ENCODE measurements at regions not wholly inside any gene's neighbourhood (a gene's known extent, or its start where the extent isn't known, plus 50 kb on each side); places are given as distances from the start of the nearest gene placed in this dataset.

DNA sequence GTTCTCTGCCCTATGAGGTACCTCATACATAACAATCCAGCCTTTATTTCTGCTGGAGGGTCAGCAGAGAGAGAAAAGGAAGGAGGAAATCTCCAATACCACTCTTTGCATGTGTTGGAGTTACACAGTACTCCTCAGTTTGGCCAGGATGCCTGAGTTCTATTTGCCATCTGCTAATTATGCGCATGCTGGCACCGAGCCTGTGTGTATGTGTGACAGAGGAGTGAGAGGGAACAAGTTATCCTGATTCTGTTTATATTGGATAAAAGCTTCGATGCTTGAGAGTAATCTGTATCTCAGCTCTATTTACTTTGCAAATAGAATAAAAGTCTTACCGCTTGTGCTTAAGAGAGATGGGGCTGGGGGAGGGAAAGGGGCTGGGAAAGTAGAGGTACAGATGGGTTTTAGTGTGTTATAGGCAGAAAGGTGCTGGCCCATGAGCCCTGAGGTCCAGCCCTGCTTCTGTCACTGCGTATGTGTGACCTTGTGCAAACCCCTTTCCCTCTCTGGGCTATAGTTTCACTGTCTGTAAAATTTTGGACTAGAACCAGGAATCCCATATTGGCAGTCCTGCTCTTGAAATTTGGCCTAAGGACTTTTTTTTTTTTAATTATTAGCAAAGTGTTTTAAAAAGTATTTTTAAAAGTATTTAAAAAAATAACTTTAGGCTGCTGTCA, 54.5 kb upstream of the PLXNA2 start:
- H3K4me3 ChIP-seq (ENCODE audit: low read depth, low read length): no peak overlapping the region
- H3K9me3 ChIP-seq (ENCODE audit: control insufficient read depth, insufficient read depth, low read length): no peaks in the 10 kb centered on the region
- H3K27me3 ChIP-seq (ENCODE audit: control insufficient read depth, insufficient read depth, low read length): no peaks in the 10 kb centered on the region
- no peak overlapping the region for H3K9ac ChIP-seq (ENCODE audit: low read depth, low read length)
- no peaks in the 10 kb centered on the region for H3K36me3 ChIP-seq (ENCODE audit: control insufficient read depth, insufficient read depth, low read length)
- H3K4me1 ChIP-seq (ENCODE audit: control insufficient read depth, insufficient read depth, low read length): peaks cover 8% of the 10 kb centered on the region

DNA sequence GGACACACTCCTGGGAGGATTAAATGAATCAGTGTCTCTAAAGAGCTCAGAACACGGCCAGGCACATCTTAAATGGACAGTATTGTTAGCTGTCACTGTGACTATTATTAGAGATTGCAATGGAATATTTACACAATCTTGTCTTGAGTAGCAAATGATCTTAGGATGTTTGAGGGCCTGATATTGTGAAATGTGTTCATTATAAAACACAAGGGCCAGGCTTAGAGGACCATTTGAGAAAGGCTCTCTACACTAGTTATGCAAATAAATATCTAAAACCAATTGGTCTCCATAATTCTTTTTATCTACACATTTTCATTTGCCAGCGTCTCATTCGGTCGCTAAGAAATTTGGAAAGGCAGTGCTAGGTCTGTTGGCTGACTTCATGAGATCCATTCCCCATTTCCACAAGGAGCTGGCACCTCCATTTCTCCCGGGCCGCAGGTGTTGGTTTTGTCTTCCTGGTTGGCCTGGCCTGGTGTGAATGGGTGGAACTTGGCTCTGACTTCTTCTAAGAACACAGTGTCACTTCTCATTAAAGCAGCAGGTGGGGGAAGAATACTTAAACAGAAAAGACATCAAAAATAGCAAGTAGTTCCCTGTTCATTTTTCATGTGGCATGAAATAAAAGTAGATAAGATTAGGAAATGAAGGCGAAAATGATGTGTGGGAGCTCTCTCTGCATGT, 56.0 kb upstream of the PLXNA2 start:
- peaks cover 5% of the 10 kb centered on the region for H3K4me1 ChIP-seq (ENCODE audit: control insufficient read depth, insufficient read depth, low read length)
- H3K4me3 ChIP-seq (ENCODE audit: low read depth, low read length): no peak overlapping the region
- H3K9ac ChIP-seq (ENCODE audit: low read depth, low read length): no peak overlapping the region
- no peaks in the 10 kb centered on the region for H3K27me3 ChIP-seq (ENCODE audit: control insufficient read depth, insufficient read depth, low read length)
- no peaks in the 10 kb centered on the region for H3K9me3 ChIP-seq (ENCODE audit: control insufficient read depth, insufficient read depth, low read length)
- no peaks in the 10 kb centered on the region for H3K36me3 ChIP-seq (ENCODE audit: control insufficient read depth, insufficient read depth, low read length)

DNA sequence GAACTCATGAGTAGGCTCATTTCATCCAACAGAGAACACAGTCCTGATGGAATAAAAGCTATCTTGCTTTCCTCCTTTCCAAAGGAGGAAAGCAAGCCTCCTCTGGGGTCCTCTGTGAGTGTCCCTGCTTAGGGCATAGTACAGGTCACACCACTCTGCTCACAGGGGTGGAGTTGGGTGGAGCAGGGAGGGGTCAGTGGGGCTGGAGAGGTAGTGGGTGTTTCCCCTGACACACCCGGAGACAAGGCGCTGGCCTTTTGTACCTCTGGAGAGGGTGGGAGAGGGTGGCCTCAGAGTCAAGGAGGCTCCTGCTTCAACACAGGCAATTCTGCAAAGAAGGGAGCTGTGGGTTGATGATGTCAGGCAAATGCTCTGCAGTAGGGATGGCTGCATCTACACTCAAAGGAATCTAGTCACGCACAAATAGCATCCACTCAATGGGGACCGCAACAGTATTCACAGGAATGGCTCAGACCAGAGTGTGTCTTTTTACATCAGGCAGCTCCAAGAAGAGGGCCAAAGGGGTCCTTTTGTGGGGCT, 58.6 kb upstream of the PLXNA2 start:
- no peaks in the 10 kb centered on the region for H3K9me3 ChIP-seq (ENCODE audit: control insufficient read depth, insufficient read depth, low read length)
- no peaks in the 10 kb centered on the region for H3K27me3 ChIP-seq (ENCODE audit: control insufficient read depth, insufficient read depth, low read length)
- H3K4me3 ChIP-seq (ENCODE audit: low read depth, low read length): no peak overlapping the region
- H3K9ac ChIP-seq (ENCODE audit: low read depth, low read length): no peak overlapping the region
- peaks cover 4% of the 10 kb centered on the region for H3K4me1 ChIP-seq (ENCODE audit: control insufficient read depth, insufficient read depth, low read length)
- H3K36me3 ChIP-seq (ENCODE audit: control insufficient read depth, insufficient read depth, low read length): no peaks in the 10 kb centered on the region

DNA sequence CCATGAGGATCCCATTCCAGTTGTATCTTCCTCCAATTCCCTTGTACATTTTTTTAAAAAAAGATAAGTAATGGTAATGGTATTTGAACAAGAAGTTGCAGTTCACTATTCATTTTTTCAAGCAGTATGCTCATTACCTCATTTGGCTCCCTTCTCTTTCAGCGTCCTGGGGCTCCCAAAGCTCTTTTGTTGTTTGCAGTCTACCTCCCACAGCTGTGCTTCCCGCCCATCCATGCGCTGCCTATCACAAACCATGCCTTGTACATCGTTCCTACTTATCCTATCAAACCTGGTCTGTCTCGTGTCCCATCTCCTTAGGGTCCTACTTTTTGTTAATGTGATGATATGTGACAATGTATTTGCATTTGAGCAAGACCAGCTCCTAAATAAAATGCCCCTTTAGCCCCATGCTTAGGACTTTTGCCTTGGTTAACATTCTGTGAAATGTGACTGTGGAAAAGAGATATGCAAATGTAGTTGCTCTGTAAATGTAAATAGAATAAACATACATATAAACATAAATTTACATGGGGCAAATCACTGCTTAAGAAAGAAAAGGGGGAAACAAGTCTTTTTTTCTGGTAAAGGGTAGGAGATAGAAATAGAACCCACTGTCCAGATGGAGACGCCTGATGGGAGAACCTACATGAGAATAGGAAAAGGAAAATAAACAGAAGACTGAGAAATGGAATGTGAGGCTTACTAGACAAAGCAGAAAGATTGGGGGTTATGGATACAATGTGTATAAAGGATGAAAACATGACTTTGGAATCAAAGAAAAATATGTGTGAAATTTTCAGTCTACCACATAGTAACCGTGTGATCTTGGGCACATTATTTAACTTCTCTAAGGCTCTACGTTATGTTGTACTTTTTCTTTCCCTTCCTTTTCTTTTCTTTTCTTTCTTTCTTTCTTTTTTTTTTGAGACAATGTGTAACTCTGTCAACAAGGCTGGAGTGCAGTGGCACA, 59.8 kb upstream of the PLXNA2 start:
- no peak overlapping the region for H3K4me3 ChIP-seq (ENCODE audit: low read depth, low read length)
- H3K27me3 ChIP-seq (ENCODE audit: control insufficient read depth, insufficient read depth, low read length): no peaks in the 10 kb centered on the region
- no peaks in the 10 kb centered on the region for H3K4me1 ChIP-seq (ENCODE audit: control insufficient read depth, insufficient read depth, low read length)
- no peak overlapping the region for H3K9ac ChIP-seq (ENCODE audit: low read depth, low read length)
- H3K36me3 ChIP-seq (ENCODE audit: control insufficient read depth, insufficient read depth, low read length): no peaks in the 10 kb centered on the region
- H3K9me3 ChIP-seq (ENCODE audit: control insufficient read depth, insufficient read depth, low read length): no peaks in the 10 kb centered on the region

DNA sequence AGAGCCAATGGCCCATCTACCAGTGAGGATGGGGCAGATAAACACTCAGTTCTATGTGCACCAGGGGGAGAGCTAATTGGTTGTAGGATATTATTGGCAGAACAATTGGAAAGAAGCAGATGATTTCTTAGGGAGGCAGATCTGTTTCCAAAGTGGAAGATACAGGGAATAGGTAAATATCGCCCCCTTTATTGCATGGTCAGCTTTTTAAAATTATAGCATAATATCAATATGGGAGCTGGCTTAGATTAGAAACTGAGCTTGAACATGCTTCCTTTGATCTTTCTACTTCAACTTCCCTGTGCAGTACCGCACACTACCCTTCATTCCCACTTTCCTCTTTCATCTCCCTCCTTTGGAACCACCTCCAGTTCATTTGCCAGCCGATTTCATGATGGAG, 64.0 kb upstream of the PLXNA2 start:
- Histone ChIP-seq H3K4me3 (ENCODE audit: low read depth, low read length) (no peak overlapping the region), H3K9me3 (ENCODE audit: control insufficient read depth, insufficient read depth, low read length) (no peaks in the 10 kb centered on the region), H3K27me3 (ENCODE audit: control insufficient read depth, insufficient read depth, low read length) (no peaks in the 10 kb centered on the region), H3K4me1 (ENCODE audit: control insufficient read depth, insufficient read depth, low read length) (no peaks in the 10 kb centered on the region), H3K36me3 (ENCODE audit: control insufficient read depth, insufficient read depth, low read length) (no peaks in the 10 kb centered on the region), H3K9ac (ENCODE audit: low read depth, low read length) (no peak overlapping the region)

DNA sequence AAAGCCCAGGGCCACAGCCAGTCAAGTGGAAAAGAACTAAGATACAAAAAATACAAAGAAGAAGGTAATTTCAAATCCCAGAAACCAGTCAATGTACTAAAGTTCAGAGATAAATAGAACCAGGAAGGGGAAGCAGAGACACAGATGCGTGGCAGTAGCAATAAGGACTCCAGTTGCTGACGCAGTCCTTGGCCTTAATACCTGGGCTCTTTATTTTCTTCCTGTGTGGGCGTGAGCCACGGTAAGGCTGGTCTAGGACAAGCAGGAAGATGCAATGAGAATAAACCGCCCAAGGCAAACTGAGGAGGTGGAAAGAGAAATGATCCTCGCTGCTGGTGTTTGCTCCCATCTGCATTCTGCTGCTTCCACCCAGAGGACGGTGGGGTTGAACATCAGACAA, 65.6 kb upstream of the PLXNA2 start:
- H3K4me1 ChIP-seq (ENCODE audit: control insufficient read depth, insufficient read depth, low read length): no peaks in the 10 kb centered on the region
- H3K27me3 ChIP-seq (ENCODE audit: control insufficient read depth, insufficient read depth, low read length): no peaks in the 10 kb centered on the region
- no peak overlapping the region for H3K9ac ChIP-seq (ENCODE audit: low read depth, low read length)
- H3K36me3 ChIP-seq (ENCODE audit: control insufficient read depth, insufficient read depth, low read length): no peaks in the 10 kb centered on the region
- H3K9me3 ChIP-seq (ENCODE audit: control insufficient read depth, insufficient read depth, low read length): no peaks in the 10 kb centered on the region
- H3K4me3 ChIP-seq (ENCODE audit: low read depth, low read length): no peak overlapping the region

DNA sequence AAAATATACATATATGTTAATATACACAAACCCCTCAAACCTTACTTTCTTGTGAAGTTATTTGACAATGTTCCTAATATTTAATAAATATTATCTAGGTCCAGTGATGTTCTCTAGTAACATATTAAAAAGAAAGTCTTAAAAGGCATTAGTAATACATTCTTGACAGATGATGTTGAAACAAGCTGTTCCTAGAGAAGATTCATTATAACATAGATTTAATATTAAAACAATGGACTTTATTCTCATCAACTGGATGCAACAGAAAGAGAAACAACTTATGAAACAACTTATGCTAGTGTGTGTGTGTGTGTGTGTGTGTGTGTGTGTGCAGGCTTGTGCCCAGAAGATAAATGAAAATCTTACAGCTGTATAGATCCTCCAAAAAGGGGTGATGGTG, 68.5 kb upstream of the PLXNA2 start:
- no peaks in the 10 kb centered on the region for H3K27me3 ChIP-seq (ENCODE audit: control insufficient read depth, insufficient read depth, low read length)
- no peaks in the 10 kb centered on the region for H3K9me3 ChIP-seq (ENCODE audit: control insufficient read depth, insufficient read depth, low read length)
- no peak overlapping the region for H3K9ac ChIP-seq (ENCODE audit: low read depth, low read length)
- no peak overlapping the region for H3K4me3 ChIP-seq (ENCODE audit: low read depth, low read length)
- H3K4me1 ChIP-seq (ENCODE audit: control insufficient read depth, insufficient read depth, low read length): no peaks in the 10 kb centered on the region
- H3K36me3 ChIP-seq (ENCODE audit: control insufficient read depth, insufficient read depth, low read length): no peaks in the 10 kb centered on the region

DNA sequence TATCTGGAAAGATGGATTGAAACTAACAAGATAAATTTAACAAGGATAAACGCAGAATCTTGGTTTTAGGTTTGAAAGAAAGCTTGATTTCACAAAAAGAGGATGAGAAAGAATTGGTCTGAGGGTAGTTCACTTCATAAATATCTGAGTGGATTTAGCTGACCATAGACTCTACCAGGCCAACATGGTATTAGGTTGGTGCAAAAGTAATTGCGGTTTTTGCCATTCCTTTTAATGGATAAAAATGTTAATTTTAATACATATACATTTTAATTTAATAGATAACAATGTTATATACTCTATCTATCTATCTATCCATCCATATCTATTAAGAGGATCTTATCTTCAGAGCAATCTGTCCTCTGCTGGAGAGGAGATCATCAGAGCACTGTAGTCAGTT, 70.2 kb upstream of the PLXNA2 start:
- Histone ChIP-seq H3K4me1 (ENCODE audit: control insufficient read depth, insufficient read depth, low read length) (no peaks in the 10 kb centered on the region), H3K36me3 (ENCODE audit: control insufficient read depth, insufficient read depth, low read length) (no peaks in the 10 kb centered on the region), H3K4me3 (ENCODE audit: low read depth, low read length) (no peak overlapping the region), H3K27me3 (ENCODE audit: control insufficient read depth, insufficient read depth, low read length) (no peaks in the 10 kb centered on the region), H3K9me3 (ENCODE audit: control insufficient read depth, insufficient read depth, low read length) (no peaks in the 10 kb centered on the region), H3K9ac (ENCODE audit: low read depth, low read length) (no peak overlapping the region)

DNA sequence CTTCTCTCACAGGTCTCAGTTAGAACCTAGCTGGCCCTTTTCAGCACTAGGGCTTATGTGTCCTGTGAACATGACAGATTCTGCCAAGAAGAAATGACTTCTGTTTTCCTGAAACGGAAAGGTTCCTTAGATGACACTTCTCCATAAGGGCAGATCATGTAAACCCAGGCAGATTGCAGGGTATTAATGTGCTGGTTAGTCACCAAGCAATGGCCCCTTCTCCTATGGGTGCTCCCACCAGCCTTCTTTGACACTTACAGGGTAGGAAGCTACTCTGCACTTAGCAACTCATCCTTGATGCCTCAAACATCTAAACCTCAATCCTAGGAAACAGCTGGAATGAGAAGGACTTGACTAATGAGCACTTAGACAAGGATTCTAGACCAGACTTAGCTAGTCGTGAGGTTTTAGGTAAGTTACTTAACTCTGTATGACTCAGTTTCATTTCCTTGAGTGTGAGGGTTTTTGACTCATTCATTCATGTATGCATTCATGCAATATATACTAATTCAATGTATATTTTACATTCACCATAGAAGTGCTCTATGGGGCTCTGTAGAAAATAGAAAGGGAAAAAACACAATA, 74.1 kb upstream of the PLXNA2 start:
- H3K4me3 ChIP-seq (ENCODE audit: low read depth, low read length): no peak overlapping the region
- H3K9ac ChIP-seq (ENCODE audit: low read depth, low read length): no peak overlapping the region
- H3K4me1 ChIP-seq (ENCODE audit: control insufficient read depth, insufficient read depth, low read length): no peaks in the 10 kb centered on the region
- no peaks in the 10 kb centered on the region for H3K9me3 ChIP-seq (ENCODE audit: control insufficient read depth, insufficient read depth, low read length)
- H3K36me3 ChIP-seq (ENCODE audit: control insufficient read depth, insufficient read depth, low read length): no peaks in the 10 kb centered on the region
- no peaks in the 10 kb centered on the region for H3K27me3 ChIP-seq (ENCODE audit: control insufficient read depth, insufficient read depth, low read length)

DNA sequence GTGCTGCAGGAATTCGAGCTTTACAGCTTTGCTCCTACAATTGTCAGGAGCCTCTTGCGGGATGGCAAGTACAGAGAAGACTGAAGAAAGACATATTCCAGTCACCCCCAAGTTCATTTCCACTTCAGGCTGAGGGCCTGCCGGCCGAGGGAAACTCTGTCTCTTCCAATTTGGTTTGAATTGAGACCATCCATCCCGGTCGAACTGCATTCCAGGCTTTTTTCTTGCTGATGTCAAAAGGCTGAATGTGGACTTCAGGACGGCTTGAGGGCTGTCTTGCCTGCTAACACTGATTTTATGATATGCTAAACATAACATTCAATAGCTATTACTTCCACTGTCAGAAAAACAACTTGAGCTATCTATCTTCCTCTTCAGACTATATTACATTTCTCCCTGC, 79.8 kb upstream of the PLXNA2 start:
- no peaks in the 10 kb centered on the region for H3K36me3 ChIP-seq (ENCODE audit: control insufficient read depth, insufficient read depth, low read length)
- H3K9me3 ChIP-seq (ENCODE audit: control insufficient read depth, insufficient read depth, low read length): no peaks in the 10 kb centered on the region
- peaks cover 3% of the 10 kb centered on the region for H3K4me1 ChIP-seq (ENCODE audit: control insufficient read depth, insufficient read depth, low read length)
- H3K4me3 ChIP-seq (ENCODE audit: low read depth, low read length): no peak overlapping the region
- H3K27me3 ChIP-seq (ENCODE audit: control insufficient read depth, insufficient read depth, low read length): no peaks in the 10 kb centered on the region
- no peak overlapping the region for H3K9ac ChIP-seq (ENCODE audit: low read depth, low read length)

DNA sequence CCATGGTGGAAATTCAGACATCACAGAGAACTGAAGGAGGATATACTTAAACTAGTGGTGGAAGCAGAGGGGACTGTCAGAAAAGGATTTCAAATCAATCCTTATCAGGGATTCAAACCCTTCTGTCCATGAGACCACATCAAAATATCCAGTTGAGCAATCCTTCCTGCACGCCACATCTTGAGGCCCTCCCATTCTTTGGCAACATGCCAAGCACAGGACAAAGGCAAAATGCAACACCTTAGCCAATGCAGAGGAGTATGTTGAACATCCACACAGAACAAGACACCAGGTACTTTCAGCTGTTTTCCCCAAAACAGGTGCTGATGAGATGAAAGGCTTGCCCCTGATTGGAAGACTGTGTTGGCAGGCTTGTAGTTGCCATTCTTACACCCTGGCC, 81.8 kb upstream of the PLXNA2 start:
- H3K36me3 ChIP-seq (ENCODE audit: control insufficient read depth, insufficient read depth, low read length): no peaks in the 10 kb centered on the region
- H3K4me3 ChIP-seq (ENCODE audit: low read depth, low read length): no peak overlapping the region
- peaks cover 3% of the 10 kb centered on the region for H3K4me1 ChIP-seq (ENCODE audit: control insufficient read depth, insufficient read depth, low read length)
- H3K27me3 ChIP-seq (ENCODE audit: control insufficient read depth, insufficient read depth, low read length): no peaks in the 10 kb centered on the region
- no peak overlapping the region for H3K9ac ChIP-seq (ENCODE audit: low read depth, low read length)
- H3K9me3 ChIP-seq (ENCODE audit: control insufficient read depth, insufficient read depth, low read length): no peaks in the 10 kb centered on the region
